Panc1 (cell line): ENCODE measurements at regions not wholly inside any gene's neighbourhood (a gene's known extent, or its start where the extent isn't known, plus 50 kb on each side); places are given as distances from the start of the nearest gene placed in this dataset.
"Not testable (repeated sequence)": the region's sequence is repeated elsewhere in the genome, so short reads cannot be mapped to it uniquely, and the experiment has no call there.

ENCODE experiments used
- ATAC-seq: fragments of 200-7000 bp; cut with Tn5 transposase; 2 replicates; pipeline ENCODE4 v1.9.1; 2020; ENCODE audit warnings: mild to moderate bottlenecking, moderate library complexity
- BruUV-seq: library from RNA; stranded (reverse); fragments of 400-500 nt; replicated peaks from 2 replicates; lab custom pipeline; 2021; lab: Mats Ljungman, UMichigan
- CTCF ChIA-PET: fragments of 300-600 bp; sonication (Branson Sonifier 250); formaldehyde crosslinking; loops from one replicate; lab custom pipeline; 2022; ENCODE audit warnings: antibody characterized with exemption; lab: Charles Lee
- POLR2A ChIA-PET: fragments of 300-600 bp; sonication (Branson Sonifier 250); formaldehyde crosslinking; loops from one replicate; lab custom pipeline; 2022; ENCODE audit warnings: antibody characterized with exemption; lab: Charles Lee
- DNase-seq: peaks from one replicate; pipeline ENCODE4 v3.0.0-alpha.2; 2010; ENCODE audit warnings: low read depth, low spot score
- H3K27ac ChIP-seq: 2 replicates; pipeline ENCODE4 v1.5.1; 2011; ENCODE audit warnings: mild to moderate bottlenecking, low read length, inconsistent platforms
- H3K27me3 ChIP-seq: fragments of 200-500 bp; sonication (Bioruptor generic); 2 replicates; pipeline ENCODE4 v1.6.0; 2014; ENCODE audit warnings: low read length, inconsistent platforms; ENCODE audit not compliant: control insufficient read depth, insufficient read depth
- H3K36me3 ChIP-seq: fragments of 200-500 bp; sonication (Bioruptor generic); 2 replicates; pipeline ENCODE4 v1.5.1; 2014; ENCODE audit warnings: inconsistent platforms, mild to moderate bottlenecking, low read length, moderate library complexity; ENCODE audit not compliant: control insufficient read depth, insufficient read depth
- H3K4me1 ChIP-seq: 2 replicates; pipeline ENCODE4 v1.5.1; 2011; ENCODE audit warnings: inconsistent platforms, mild to moderate bottlenecking, low read length, moderate library complexity; ENCODE audit not compliant: control insufficient read depth, insufficient read depth
- H3K4me3 ChIP-seq, 2 experiments: 2 replicates each; pipeline ENCODE4 v1.5.1; 2011 to 2012; ENCODE audit warnings: low read depth in 2 of 2, low read length in 2 of 2, mild to moderate bottlenecking in 2 of 2, inconsistent platforms in 1 of 2, moderate library complexity in 1 of 2
- H3K9me3 ChIP-seq: fragments of 200-500 bp; sonication (Bioruptor generic); 2 replicates; pipeline ENCODE4 v1.5.1; 2014; ENCODE audit warnings: low read depth, mild to moderate bottlenecking, inconsistent platforms, low read length, moderate library complexity; ENCODE audit not compliant: control insufficient read depth, insufficient read depth
- POLR2AphosphoS5 ChIP-seq: IDR thresholded peaks from 2 replicates; pipeline ENCODE4 v1.6.1; 2012; ENCODE audit warnings: mild to moderate bottlenecking, low read depth, low read length, moderate library complexity
- SIN3A ChIP-seq: IDR thresholded peaks from 2 replicates; pipeline ENCODE4 v1.6.1; 2012; ENCODE audit warnings: low read depth, mild to moderate bottlenecking, low read length, moderate library complexity, borderline replicate concordance; ENCODE audit not compliant: insufficient read depth
- TCF7L2 ChIP-seq: IDR thresholded peaks from 2 replicates; pipeline ENCODE4 v1.6.1; 2011; ENCODE audit warnings: mild to moderate bottlenecking, low read depth, low read length, inconsistent platforms
- in situ Hi-C: cut with HindIII; loops from 2 replicates; pipeline ENCODE4 v1.10.0; 2016; ENCODE audit warnings: low sequenced_read_pairs, low pct_unique_long_range_greater_than_20kb
- intact Hi-C: fragments of 100-400 bp; cut with micrococcal nuclease; formaldehyde crosslinking; loops from one replicate; pipeline ENCODE4 v1.10.0; 2022; ENCODE audit not compliant: unreplicated experiment
- TF ChIP-seq, protein P1 (sequence below): fragments of 450-650 bp; IDR thresholded peaks from 2 replicates; pipeline ENCODE4 v1.5.1; 2017; ENCODE audit warnings: mild to moderate bottlenecking
- TF ChIP-seq, protein P2 (sequence below), 2 experiments: IDR thresholded peaks; 2 replicates each; pipeline ENCODE4 v1.6.1; 2011 to 2012; ENCODE audit warnings: low read depth in 2 of 2, control low read depth in 1 of 2, low read length in 1 of 2, mild to moderate bottlenecking in 1 of 2, moderate library complexity in 1 of 2; ENCODE audit not compliant: insufficient read depth in 1 of 2

DNA sequence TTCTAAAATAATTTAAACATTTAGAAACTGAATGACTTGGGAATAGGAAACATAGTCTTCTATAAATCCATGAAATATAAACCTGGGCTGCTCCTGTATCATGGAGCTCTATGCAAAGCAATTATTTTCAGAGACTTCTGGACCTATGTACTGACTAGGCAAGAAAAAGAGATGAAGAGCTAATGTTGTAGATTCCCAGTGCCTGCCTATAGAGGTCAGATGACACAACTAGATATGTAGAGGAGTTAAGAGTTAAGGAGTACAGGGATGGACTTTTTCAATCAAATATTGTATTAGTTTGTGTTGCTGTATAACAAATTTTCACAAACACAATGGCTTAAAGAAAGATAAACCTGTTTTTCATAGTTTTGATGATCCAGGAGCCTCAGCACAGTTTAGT is 1434.5 kb downstream of the KCNT2 start:
- ChIA-PET POLR2A (no interaction called here), CTCF (no interaction called here)
- no peak for DNase-seq
- no peaks in the 10 kb centered on the region for H3K36me3 ChIP-seq
- BruUV-seq = no TSS peak
- intact Hi-C loops (no loop called here), in situ Hi-C loops (no loop called here)
- TF ChIP-seq, protein P1, sequence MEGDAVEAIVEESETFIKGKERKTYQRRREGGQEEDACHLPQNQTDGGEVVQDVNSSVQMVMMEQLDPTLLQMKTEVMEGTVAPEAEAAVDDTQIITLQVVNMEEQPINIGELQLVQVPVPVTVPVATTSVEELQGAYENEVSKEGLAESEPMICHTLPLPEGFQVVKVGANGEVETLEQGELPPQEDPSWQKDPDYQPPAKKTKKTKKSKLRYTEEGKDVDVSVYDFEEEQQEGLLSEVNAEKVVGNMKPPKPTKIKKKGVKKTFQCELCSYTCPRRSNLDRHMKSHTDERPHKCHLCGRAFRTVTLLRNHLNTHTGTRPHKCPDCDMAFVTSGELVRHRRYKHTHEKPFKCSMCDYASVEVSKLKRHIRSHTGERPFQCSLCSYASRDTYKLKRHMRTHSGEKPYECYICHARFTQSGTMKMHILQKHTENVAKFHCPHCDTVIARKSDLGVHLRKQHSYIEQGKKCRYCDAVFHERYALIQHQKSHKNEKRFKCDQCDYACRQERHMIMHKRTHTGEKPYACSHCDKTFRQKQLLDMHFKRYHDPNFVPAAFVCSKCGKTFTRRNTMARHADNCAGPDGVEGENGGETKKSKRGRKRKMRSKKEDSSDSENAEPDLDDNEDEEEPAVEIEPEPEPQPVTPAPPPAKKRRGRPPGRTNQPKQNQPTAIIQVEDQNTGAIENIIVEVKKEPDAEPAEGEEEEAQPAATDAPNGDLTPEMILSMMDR = no peak
- TF ChIP-seq SIN3A (no peak), TCF7L2 (no peak), POLR2AphosphoS5 (no peak)
- TF ChIP-seq, protein P2, sequence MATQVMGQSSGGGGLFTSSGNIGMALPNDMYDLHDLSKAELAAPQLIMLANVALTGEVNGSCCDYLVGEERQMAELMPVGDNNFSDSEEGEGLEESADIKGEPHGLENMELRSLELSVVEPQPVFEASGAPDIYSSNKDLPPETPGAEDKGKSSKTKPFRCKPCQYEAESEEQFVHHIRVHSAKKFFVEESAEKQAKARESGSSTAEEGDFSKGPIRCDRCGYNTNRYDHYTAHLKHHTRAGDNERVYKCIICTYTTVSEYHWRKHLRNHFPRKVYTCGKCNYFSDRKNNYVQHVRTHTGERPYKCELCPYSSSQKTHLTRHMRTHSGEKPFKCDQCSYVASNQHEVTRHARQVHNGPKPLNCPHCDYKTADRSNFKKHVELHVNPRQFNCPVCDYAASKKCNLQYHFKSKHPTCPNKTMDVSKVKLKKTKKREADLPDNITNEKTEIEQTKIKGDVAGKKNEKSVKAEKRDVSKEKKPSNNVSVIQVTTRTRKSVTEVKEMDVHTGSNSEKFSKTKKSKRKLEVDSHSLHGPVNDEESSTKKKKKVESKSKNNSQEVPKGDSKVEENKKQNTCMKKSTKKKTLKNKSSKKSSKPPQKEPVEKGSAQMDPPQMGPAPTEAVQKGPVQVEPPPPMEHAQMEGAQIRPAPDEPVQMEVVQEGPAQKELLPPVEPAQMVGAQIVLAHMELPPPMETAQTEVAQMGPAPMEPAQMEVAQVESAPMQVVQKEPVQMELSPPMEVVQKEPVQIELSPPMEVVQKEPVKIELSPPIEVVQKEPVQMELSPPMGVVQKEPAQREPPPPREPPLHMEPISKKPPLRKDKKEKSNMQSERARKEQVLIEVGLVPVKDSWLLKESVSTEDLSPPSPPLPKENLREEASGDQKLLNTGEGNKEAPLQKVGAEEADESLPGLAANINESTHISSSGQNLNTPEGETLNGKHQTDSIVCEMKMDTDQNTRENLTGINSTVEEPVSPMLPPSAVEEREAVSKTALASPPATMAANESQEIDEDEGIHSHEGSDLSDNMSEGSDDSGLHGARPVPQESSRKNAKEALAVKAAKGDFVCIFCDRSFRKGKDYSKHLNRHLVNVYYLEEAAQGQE (IDR thresholded peaks at IDR 0.05; ENCODE audit: insufficient read depth in 1 of 2, low read depth in 2 of 2, low read length in 1 of 2) = no peak
- H3K4me1 ChIP-seq = no peaks in the 10 kb centered on the region
- H3K27me3 ChIP-seq = no peaks in the 10 kb centered on the region
- H3K9me3 ChIP-seq = no peaks in the 10 kb centered on the region
- no peak for ATAC-seq
- H3K4me3 ChIP-seq = no peak overlapping the region
- H3K27ac ChIP-seq = no peak overlapping the region

DNA sequence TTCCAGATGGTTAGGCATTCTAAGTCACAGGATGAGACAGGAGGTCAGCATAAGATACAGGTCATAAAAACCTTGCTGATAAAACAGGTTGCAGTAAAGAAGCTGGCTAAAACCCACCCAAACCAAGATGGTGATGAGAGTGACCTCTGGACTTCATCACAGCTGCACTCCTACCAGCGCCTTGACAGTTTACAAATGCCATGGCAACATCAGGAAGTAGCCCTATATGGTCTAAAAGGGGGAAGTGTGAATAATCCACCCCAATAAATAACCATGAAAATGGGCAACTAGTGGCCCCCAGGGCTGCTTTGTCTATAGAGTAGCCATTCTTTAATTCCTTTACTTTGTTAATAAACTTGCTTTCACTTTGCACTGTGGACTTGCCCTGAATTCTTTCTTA is 1448.4 kb downstream of the KCNT2 start:
- ATAC-seq = not testable (repeated sequence)

DNA sequence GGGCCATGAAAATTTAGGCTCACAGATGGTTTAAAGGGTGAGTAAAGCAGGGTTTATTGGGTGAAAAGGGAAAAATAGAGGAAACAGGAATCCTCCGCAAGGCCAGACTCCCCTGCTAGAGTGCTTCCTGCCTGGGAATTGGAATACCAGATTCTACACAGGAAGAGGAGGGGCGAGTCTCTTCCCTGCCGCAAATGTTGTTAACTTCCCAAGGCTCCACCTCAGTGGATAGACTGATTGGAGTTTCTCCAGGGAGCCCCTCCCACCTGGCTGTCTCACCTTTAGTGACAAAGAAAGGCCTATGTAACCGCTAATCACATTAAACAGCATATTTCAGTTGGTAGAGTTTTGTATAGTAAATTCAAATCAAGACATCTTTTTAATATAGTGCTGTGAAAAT is 1450.1 kb downstream of the KCNT2 start:
- POLR2A ChIA-PET = no interaction called here
- no peak overlapping the region for H3K4me3 ChIP-seq
- DNase-seq (no peak), ATAC-seq (no peak)
- intact Hi-C loops (no loop called here), in situ Hi-C loops (no loop called here)
- no peaks in the 10 kb centered on the region for H3K27me3 ChIP-seq
- H3K36me3 ChIP-seq = no peaks in the 10 kb centered on the region
- BruUV-seq = no TSS peak
- no peaks in the 10 kb centered on the region for H3K4me1 ChIP-seq
- CTCF ChIA-PET = no interaction called here
- no peak for TF ChIP-seq SIN3A
- TF ChIP-seq POLR2AphosphoS5 = no peak
- TF ChIP-seq, protein P1 = no peak
- TF ChIP-seq, protein P2 (IDR thresholded peaks at IDR 0.05; ENCODE audit: insufficient read depth in 1 of 2, low read depth in 2 of 2, low read length in 1 of 2) = no peak
- TF ChIP-seq TCF7L2 = no peak
- no peak overlapping the region for H3K27ac ChIP-seq
- H3K9me3 ChIP-seq = no peaks in the 10 kb centered on the region

More for the DNA sequence above, 1448.4 kb downstream of the KCNT2 start:
- BruUV-seq, H3K27ac ChIP-seq, POLR2A ChIA-PET, H3K4me3 ChIP-seq, DNase-seq, H3K9me3 ChIP-seq, H3K36me3 ChIP-seq, H3K4me1 ChIP-seq, CTCF ChIA-PET, intact Hi-C loops, H3K27me3 ChIP-seq, in situ Hi-C loops: not testable (repeated sequence)
